H1 (cell line): ENCODE measurements at regions not wholly inside any gene's neighbourhood (a gene's known extent, or its start where the extent isn't known, plus 50 kb on each side); places are given as distances from the start of the nearest gene placed in this dataset.

Experiments used
- BRCA1 ChIP-seq: IDR thresholded peaks from 2 replicates; pipeline ENCODE4 v1.6.1; 2012; ENCODE audit warnings: low read depth, low read length, improper control_type of control experiment
- CHD7 ChIP-seq: fragments of 300-600 bp; sonication (generic); IDR thresholded peaks from 2 replicates; pipeline ENCODE4 v1.7.1; 2012; ENCODE audit warnings: low read length, moderate library complexity, mild to moderate bottlenecking, inconsistent platforms; ENCODE audit not compliant: insufficient replicate concordance
- HDAC2 ChIP-seq, 2 experiments: fragments of 300-600 bp in 1 of 2; sonication (generic) in 1 of 2; IDR thresholded peaks; 2 replicates each; pipeline ENCODE4 v1.6.1; 2011 to 2012; ENCODE audit warnings: low read depth in 2 of 2, low read length in 2 of 2, mild to moderate bottlenecking in 2 of 2, moderate library complexity in 2 of 2, borderline replicate concordance in 1 of 2, inconsistent platforms in 1 of 2
- MAX ChIP-seq: IDR thresholded peaks from 2 replicates; pipeline ENCODE4 v1.6.1; 2012; ENCODE audit warnings: inconsistent platforms
- RAD21 ChIP-seq, 2 experiments: IDR thresholded peaks in 1 of 2; conservative IDR thresholded peaks in 1 of 2; 2 replicates each; pipeline ENCODE4 v1.6.1; 2011; ENCODE audit warnings: low read depth in 2 of 2, low read length in 2 of 2, improper control_type of control experiment in 1 of 2, inconsistent platforms in 1 of 2, mild to moderate bottlenecking in 1 of 2, moderate library complexity in 1 of 2

GRCh38 chr11:115737875-115738274 is 233.7 kb upstream of the CADM1 start (continued):
- TF ChIP-seq CHD7 = no peak
- TF ChIP-seq HDAC2 (IDR thresholded peaks at IDR 0.05; ENCODE audit: borderline replicate concordance in 1 of 2, low read depth in 2 of 2, low read length in 2 of 2) = no peak
- no peak for TF ChIP-seq RAD21 (IDR thresholded peaks at IDR 0.05 in 1 of 2, conservative IDR thresholded peaks at IDR 0.05 in 1 of 2; ENCODE audit: low read depth in 2 of 2, low read length in 2 of 2)
- no peak for TF ChIP-seq MAX
- no peak for TF ChIP-seq BRCA1
